ENCODE measurements at regions not wholly inside any gene's neighbourhood (a gene's known extent, or its start where the extent isn't known, plus 50 kb on each side); places are given as distances from the start of the nearest gene placed in this dataset.
"Not testable (repeated sequence)": the region's sequence is repeated elsewhere in the genome, so short reads cannot be mapped to it uniquely, and the experiment has no call there.

- DNase-seq (ENCODE audit: low read depth): no peak
Measured at GRCh38 chr13:71382285-71382684, 484.7 kb downstream of the DACH1 start.

- no peak for DNase-seq (ENCODE audit: low read depth)
Measured at GRCh38 chr13:71380191-71380590, 486.8 kb downstream of the DACH1 start.

- DNase-seq (ENCODE audit: low read depth): peak; percentile 23
Measured at GRCh38 chr13:71378961-71379905, 487.8 kb downstream of the DACH1 start.

- DNase-seq (ENCODE audit: low read depth): no peak
Measured at GRCh38 chr13:71374471-71375049, 492.4 kb downstream of the DACH1 start.

- DNase-seq (ENCODE audit: low read depth): no peak
Measured at GRCh38 chr13:71368336-71368735, 498.7 kb downstream of the DACH1 start.

- no peak for DNase-seq (ENCODE audit: low read depth)
Measured at GRCh38 chr13:71360041-71360440, 507.0 kb downstream of the DACH1 start.

GRCh38 chr13:71359641-71360040 lies 507.4 kb downstream of the DACH1 start:
- no peak for DNase-seq (ENCODE audit: low read depth)

- no peak for DNase-seq (ENCODE audit: low read depth)
Measured at GRCh38 chr13:71358218-71358617, 508.8 kb downstream of the DACH1 start.

GRCh38 chr13:71355010-71355409 lies 512.0 kb downstream of the DACH1 start:
- DNase-seq (ENCODE audit: low read depth): no peak

- DNase-seq (ENCODE audit: low read depth): no peak
Measured at GRCh38 chr13:71350886-71351285, 516.1 kb downstream of the DACH1 start.

- not testable (repeated sequence) for DNase-seq (ENCODE audit: low read depth)
Measured at GRCh38 chr13:71345856-71346255, 521.1 kb downstream of the DACH1 start.

GRCh38 chr13:71339736-71340135 lies 527.3 kb downstream of the DACH1 start:
- DNase-seq (ENCODE audit: low read depth): no peak

- no peak for DNase-seq (ENCODE audit: low read depth)
Measured at GRCh38 chr13:71339005-71339404, 528.0 kb downstream of the DACH1 start.

GRCh38 chr13:71338070-71338469 lies 528.9 kb downstream of the DACH1 start:
- DNase-seq (ENCODE audit: low read depth): no peak

- no peak for DNase-seq (ENCODE audit: low read depth)
Measured at GRCh38 chr13:71327266-71327665, 539.7 kb downstream of the DACH1 start.

- DNase-seq (ENCODE audit: low read depth): no peak
Measured at GRCh38 chr13:71325556-71325955, 541.4 kb downstream of the DACH1 start.

- no peak for DNase-seq (ENCODE audit: low read depth)
Measured at GRCh38 chr13:71323266-71323665, 543.7 kb downstream of the DACH1 start.

GRCh38 chr13:71320452-71320851 lies 546.6 kb downstream of the DACH1 start:
- DNase-seq (ENCODE audit: low read depth): peak; percentile 19

- no peak for DNase-seq (ENCODE audit: low read depth)
Measured at GRCh38 chr13:71316792-71317363, 550.1 kb downstream of the DACH1 start.

- no peak for DNase-seq (ENCODE audit: low read depth)
Measured at GRCh38 chr13:71312923-71313322, 554.1 kb downstream of the DACH1 start.

GRCh38 chr13:71309905-71310304 lies 557.1 kb downstream of the DACH1 start:
- DNase-seq (ENCODE audit: low read depth): no peak

GRCh38 chr13:71306821-71307220 lies 560.2 kb downstream of the DACH1 start:
- DNase-seq (ENCODE audit: low read depth): no peak

- no peak for DNase-seq (ENCODE audit: low read depth)
Measured at GRCh38 chr13:71304861-71305260, 562.1 kb downstream of the DACH1 start.
